Endodermal cell (in vitro differentiated cells): ENCODE measurements at regions not wholly inside any gene's neighbourhood (a gene's known extent, or its start where the extent isn't known, plus 50 kb on each side); places are given as distances from the start of the nearest gene placed in this dataset.

Experiments used
- DNase-seq: peaks from one replicate; pipeline ENCODE4 v3.0.0-alpha.2; 2017
- H3K27ac ChIP-seq: 2 replicates; pipeline ENCODE4 v1.5.1; 2013; ENCODE audit warnings: mild to moderate bottlenecking, low read depth, low read length, moderate library complexity
- H3K27me3 ChIP-seq: 2 replicates; pipeline ENCODE4 v1.6.1; 2013; ENCODE audit warnings: mild to moderate bottlenecking, low read length, moderate library complexity; ENCODE audit not compliant: insufficient read depth, control insufficient read depth, poor library complexity, severe bottlenecking
- H3K36me3 ChIP-seq: 2 replicates; pipeline ENCODE4 v1.7.0; 2013; ENCODE audit warnings: mild to moderate bottlenecking, low read length, moderate library complexity; ENCODE audit not compliant: control insufficient read depth, insufficient read depth
- H3K4me1 ChIP-seq: one replicate; pipeline ENCODE4 v1.7.0; 2013; ENCODE audit warnings: low read length; ENCODE audit not compliant: control insufficient read depth, insufficient read depth
- H3K4me3 ChIP-seq: 2 replicates; pipeline ENCODE4 v1.5.1; 2013; ENCODE audit warnings: mild to moderate bottlenecking, low read length, moderate library complexity
- H3K9ac ChIP-seq: 2 replicates; pipeline ENCODE4 v1.6.1; 2013; ENCODE audit warnings: mild to moderate bottlenecking, low read length, moderate library complexity; ENCODE audit not compliant: poor library complexity, severe bottlenecking; ENCODE audit errors: extremely low read depth
- H3K9me3 ChIP-seq: 2 replicates; pipeline ENCODE4 v1.6.1; 2013; ENCODE audit warnings: mild to moderate bottlenecking, low read length, moderate library complexity; ENCODE audit not compliant: control insufficient read depth
- H3K27ac Mint-ChIP-seq: 2 replicates; pipeline ENCODE4 v1.8.0; 2020; ENCODE audit warnings: mixed read lengths
- H3K27me3 Mint-ChIP-seq: 2 replicates; pipeline ENCODE4 v1.8.0; 2021; ENCODE audit warnings: mild to moderate bottlenecking, mixed read lengths; ENCODE audit not compliant: insufficient read depth
- H3K36me3 Mint-ChIP-seq: 2 replicates; pipeline ENCODE4 v1.8.0; 2020; ENCODE audit warnings: low read depth, mixed read lengths
- H3K4me1 Mint-ChIP-seq: 2 replicates; pipeline ENCODE4 v1.8.0; 2020; ENCODE audit warnings: mixed read lengths
- H3K4me3 Mint-ChIP-seq: 2 replicates; pipeline ENCODE4 v1.8.0; 2020; ENCODE audit warnings: mild to moderate bottlenecking, moderate library complexity, mixed read lengths
- H3K9me3 Mint-ChIP-seq: 2 replicates; pipeline ENCODE4 v1.8.0; 2020; ENCODE audit warnings: mild to moderate bottlenecking, mixed read lengths
- WGBS, 2 experiments: methylation state at CpG; one replicate each; pipeline versions ENCODE4 v1.1.5 to v1.1.7; 2013; ENCODE audit warnings: missing lambda C conversion rate in 2 of 2, mixed read lengths in 1 of 2; ENCODE audit not compliant: insufficient coverage in 1 of 2, insufficient read length in 1 of 2; 5-methylcytosine and 5-hydroxymethylcytosine counted together
- TF ChIP-seq, protein P1 (sequence below): fragments of 200-600 bp; sonication (generic); conservative IDR thresholded peaks from 2 replicates; pipeline ENCODE4 v1.5.0; 2021; ENCODE audit warnings: antibody characterized with exemption, mild to moderate bottlenecking

DNA sequence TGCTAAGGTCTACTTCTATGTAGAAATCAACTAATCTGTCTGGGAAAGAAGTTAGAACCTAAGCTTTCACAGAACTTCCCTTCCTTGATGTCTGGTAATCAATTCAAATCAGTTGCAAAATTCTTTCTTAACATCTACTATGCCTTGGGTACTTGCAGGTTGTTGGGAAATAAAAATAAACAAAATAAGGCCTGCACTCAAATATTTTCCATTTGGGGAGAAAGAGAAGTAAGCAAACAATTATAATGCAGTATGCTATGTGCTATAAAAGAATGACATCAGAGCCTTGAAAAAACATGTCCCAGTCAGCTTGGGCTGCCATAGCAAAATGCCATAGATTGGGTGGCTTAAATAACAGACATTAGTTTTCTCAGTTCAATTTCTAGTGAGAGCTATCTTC lies 425.9 kb upstream of the DCN start:
- H3K36me3 ChIP-seq: no peaks in the 10 kb centered on the region
- peaks cover 10% of the 10 kb centered on the region for H3K4me1 Mint-ChIP-seq
- H3K27me3 Mint-ChIP-seq: no peaks in the 10 kb centered on the region
- no peak overlapping the region for H3K9ac ChIP-seq
- no peak overlapping the region for H3K4me3 Mint-ChIP-seq
- H3K27ac Mint-ChIP-seq: no peak overlapping the region
- DNase-seq: no peak
- no peaks in the 10 kb centered on the region for H3K27me3 ChIP-seq
- TF ChIP-seq, protein P1, sequence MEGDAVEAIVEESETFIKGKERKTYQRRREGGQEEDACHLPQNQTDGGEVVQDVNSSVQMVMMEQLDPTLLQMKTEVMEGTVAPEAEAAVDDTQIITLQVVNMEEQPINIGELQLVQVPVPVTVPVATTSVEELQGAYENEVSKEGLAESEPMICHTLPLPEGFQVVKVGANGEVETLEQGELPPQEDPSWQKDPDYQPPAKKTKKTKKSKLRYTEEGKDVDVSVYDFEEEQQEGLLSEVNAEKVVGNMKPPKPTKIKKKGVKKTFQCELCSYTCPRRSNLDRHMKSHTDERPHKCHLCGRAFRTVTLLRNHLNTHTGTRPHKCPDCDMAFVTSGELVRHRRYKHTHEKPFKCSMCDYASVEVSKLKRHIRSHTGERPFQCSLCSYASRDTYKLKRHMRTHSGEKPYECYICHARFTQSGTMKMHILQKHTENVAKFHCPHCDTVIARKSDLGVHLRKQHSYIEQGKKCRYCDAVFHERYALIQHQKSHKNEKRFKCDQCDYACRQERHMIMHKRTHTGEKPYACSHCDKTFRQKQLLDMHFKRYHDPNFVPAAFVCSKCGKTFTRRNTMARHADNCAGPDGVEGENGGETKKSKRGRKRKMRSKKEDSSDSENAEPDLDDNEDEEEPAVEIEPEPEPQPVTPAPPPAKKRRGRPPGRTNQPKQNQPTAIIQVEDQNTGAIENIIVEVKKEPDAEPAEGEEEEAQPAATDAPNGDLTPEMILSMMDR: no peak
- no peaks in the 10 kb centered on the region for H3K9me3 Mint-ChIP-seq
- peaks cover 7% of the 10 kb centered on the region for H3K4me1 ChIP-seq
- H3K27ac ChIP-seq: no peak overlapping the region
- no peaks in the 10 kb centered on the region for H3K36me3 Mint-ChIP-seq
- H3K4me3 ChIP-seq: no peak overlapping the region
- no peaks in the 10 kb centered on the region for H3K9me3 ChIP-seq

DNA sequence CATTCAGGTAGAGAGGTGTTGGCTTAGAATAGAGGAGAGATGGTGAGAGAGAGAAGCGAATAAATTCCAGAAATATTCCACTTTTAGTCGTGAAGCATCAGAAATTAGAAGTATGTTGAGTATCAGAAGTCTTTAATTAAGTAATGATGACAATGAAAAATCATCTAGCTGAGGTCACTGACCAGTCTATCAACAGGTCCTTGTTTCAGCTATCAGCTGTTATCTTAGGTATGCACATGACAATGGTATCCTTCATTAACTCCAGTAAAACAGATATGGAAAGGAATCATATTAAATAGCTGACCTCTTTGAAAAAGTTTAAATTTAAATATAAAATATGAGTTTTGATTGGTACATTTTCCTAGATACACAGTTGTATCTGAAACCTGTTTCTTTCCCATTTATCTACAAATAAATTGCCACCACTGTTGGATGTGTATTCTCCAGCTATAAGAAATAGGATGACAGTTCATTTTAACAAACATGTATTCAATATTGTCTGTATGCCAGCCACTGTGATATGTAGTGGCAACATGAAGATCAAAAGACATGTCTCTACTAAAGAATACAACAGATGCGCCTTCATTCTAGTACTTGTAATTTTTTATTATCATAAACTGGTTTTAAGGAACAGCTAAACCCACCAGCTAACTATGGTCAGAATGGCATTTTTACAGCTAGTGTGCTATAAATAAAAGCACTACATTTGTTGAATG lies 424.2 kb upstream of the DCN start:
- Mint-ChIP-seq H3K4me1 (peaks cover 10% of the 10 kb centered on the region), H3K36me3 (no peaks in the 10 kb centered on the region), H3K9me3 (no peaks in the 10 kb centered on the region), H3K27me3 (no peaks in the 10 kb centered on the region), H3K4me3 (no peak overlapping the region), H3K27ac (no peak overlapping the region)
- Histone ChIP-seq H3K9ac (no peak overlapping the region), H3K9me3 (no peaks in the 10 kb centered on the region), H3K4me3 (no peak overlapping the region), H3K27ac (no peak overlapping the region), H3K4me1 (peaks cover 7% of the 10 kb centered on the region), H3K27me3 (no peaks in the 10 kb centered on the region), H3K36me3 (no peaks in the 10 kb centered on the region)
- WGBS, 2 experiments: 91 to 92% methylated on average over 2 to 3 of the region's 3 CpGs
- no peak for DNase-seq
- TF ChIP-seq, protein P1: no peak

DNA sequence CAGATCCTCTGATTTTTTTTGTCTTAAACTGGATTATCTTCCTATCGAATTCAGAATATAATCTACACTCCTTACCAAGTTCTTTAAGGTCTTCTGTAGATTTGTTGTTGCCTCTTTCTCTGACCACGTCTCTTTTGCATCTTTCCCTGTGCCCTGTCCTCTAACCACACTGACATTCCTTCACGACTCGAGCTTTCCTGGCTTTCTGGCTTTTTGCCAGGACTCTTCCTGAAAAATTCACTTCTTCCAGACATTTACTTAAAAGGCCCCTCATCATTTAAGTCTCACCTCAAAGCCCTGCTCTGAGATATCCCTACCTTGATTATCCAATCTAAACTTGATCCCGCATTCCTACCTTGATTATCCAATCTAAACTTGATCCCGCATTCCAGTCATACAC lies 422.3 kb upstream of the DCN start:
- Mint-ChIP-seq H3K4me3 (no peak overlapping the region), H3K27ac (no peak overlapping the region), H3K36me3 (no peaks in the 10 kb centered on the region), H3K4me1 (peaks cover 10% of the 10 kb centered on the region), H3K27me3 (no peaks in the 10 kb centered on the region), H3K9me3 (peaks cover 2% of the 10 kb centered on the region)
- no peak overlapping the region for H3K9ac ChIP-seq
- DNase-seq: no peak
- no peaks in the 10 kb centered on the region for H3K27me3 ChIP-seq
- TF ChIP-seq, protein P1: no peak
- WGBS, 2 experiments: 83 to 90% methylated on average over 6 of the region's 6 CpGs
- H3K9me3 ChIP-seq: no peaks in the 10 kb centered on the region
- no peak overlapping the region for H3K27ac ChIP-seq
- no peaks in the 10 kb centered on the region for H3K36me3 ChIP-seq
- H3K4me3 ChIP-seq: no peak overlapping the region
- H3K4me1 ChIP-seq: peaks cover 7% of the 10 kb centered on the region
